ENCODE measurements at regions not wholly inside any gene's neighbourhood (a gene's known extent, or its start where the extent isn't known, plus 50 kb on each side); places are given as distances from the start of the nearest gene placed in this dataset.
A peak's percentile ranks its signal among the peaks of the same experiment; 100 is the strongest.

DNA sequence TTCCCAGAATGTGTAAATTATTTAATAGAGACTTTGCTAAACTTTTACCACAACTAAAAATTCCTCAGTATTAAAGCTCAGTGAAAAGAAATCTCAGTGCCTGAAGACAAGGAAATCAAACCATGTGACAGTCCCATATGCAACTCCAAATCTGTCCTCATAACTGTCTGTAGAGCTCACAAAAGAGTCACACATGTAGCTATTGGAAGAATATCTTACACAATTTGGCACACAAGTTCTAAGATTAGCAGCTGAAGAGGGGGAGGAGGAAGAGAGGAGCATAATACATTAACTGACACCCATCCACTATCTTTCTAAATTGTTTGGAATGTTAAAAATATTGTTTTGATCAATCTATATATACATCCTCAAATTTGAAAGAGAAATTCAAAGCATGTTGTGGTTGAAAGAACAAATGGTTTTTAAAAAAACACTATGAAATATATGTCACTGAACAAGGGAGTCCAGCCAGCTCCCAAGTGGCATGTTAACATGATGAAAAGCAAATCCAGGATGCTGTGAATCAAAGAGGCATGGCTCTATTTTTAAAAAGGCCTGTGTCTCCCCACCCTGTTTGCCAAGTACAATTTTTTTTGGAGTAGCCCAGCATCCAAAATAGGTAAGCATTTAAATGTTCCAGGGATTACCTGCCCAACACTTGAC is 126.3 kb upstream of the NANOGP8 start:
- H3K9me3 ChIP-seq, result no peaks in the 10 kb centered on the region
- TF ChIP-seq, protein P1, sequence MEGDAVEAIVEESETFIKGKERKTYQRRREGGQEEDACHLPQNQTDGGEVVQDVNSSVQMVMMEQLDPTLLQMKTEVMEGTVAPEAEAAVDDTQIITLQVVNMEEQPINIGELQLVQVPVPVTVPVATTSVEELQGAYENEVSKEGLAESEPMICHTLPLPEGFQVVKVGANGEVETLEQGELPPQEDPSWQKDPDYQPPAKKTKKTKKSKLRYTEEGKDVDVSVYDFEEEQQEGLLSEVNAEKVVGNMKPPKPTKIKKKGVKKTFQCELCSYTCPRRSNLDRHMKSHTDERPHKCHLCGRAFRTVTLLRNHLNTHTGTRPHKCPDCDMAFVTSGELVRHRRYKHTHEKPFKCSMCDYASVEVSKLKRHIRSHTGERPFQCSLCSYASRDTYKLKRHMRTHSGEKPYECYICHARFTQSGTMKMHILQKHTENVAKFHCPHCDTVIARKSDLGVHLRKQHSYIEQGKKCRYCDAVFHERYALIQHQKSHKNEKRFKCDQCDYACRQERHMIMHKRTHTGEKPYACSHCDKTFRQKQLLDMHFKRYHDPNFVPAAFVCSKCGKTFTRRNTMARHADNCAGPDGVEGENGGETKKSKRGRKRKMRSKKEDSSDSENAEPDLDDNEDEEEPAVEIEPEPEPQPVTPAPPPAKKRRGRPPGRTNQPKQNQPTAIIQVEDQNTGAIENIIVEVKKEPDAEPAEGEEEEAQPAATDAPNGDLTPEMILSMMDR (IDR thresholded peaks at IDR 0.05), result no peak
- no peak for TF ChIP-seq POLR2A (IDR thresholded peaks at IDR 0.05)
- no peaks in the 10 kb centered on the region for H3K27me3 ChIP-seq
- no peaks in the 10 kb centered on the region for H3K36me3 ChIP-seq
- H3K4me1 ChIP-seq, result no peaks in the 10 kb centered on the region
- H3K27ac ChIP-seq, result no peak overlapping the region
- no peak for DNase-seq
- H3K4me3 ChIP-seq, result no peak overlapping the region

DNA sequence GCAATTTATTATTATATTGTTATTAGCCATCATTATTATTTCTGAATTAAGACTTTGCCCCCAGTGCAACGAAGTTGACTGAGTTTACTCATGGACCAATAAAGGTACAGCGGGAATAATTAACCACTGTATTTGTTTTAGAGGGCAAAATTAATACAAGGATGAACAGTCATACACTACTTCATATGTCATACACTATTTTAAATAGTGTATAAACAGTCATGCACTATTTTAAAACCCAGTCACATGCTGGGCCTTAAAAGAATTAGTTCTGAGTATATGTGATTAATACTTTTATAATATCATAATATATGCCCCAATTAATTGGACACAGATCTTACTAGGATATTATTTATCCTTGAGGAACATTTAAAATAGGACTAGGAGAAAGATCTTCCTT is 125.3 kb upstream of the NANOGP8 start:
- Histone ChIP-seq H3K4me1 (no peaks in the 10 kb centered on the region), H3K9me3 (no peaks in the 10 kb centered on the region), H3K4me3 (no peak overlapping the region), H3K36me3 (no peaks in the 10 kb centered on the region), H3K27me3 (no peaks in the 10 kb centered on the region), H3K27ac (no peak overlapping the region)
- TF ChIP-seq, protein P1 (IDR thresholded peaks at IDR 0.05), result no peak
- TF ChIP-seq POLR2A (IDR thresholded peaks at IDR 0.05), result no peak
- no peak for DNase-seq

DNA sequence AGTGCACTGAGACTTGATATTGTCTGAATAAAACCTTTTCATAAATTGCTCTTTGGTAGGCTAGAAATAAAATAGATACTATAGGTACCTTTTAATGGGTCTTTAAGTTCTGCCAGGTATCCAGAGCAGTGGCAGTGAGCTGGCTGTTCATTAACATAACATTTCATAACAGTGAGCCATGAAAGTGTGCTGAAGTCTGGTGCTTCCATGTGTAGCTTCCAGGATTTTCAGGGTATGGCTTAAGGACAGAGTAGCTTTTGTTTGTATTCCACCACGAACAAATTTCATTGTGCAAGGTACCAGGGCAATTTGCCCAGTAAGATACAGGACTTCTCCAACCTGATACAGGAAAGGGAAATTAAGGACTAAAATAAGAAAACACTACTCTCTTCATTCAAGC is 124.7 kb upstream of the NANOGP8 start:
- TF ChIP-seq POLR2A (IDR thresholded peaks at IDR 0.05), result no peak
- TF ChIP-seq, protein P1 (IDR thresholded peaks at IDR 0.05), result no peak
- no peak for DNase-seq

DNA sequence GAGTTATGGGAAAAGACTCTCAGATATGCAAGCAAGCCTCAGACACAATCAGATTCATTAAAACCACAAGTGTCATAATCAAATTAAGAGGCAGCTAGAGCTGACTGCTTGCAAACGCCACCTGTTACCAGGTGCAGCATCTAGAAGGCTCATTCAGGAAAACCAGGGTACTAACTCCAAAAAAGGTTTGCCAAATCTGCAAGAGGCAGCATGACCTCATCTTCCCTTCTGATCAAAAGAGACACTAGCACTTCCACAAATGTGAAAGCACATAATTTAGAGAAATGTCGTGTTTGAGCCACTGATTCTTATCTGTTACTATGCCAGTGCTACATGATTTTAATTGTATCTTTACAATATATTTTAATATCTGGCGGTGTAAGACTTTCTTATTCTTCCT is 123.3 kb upstream of the NANOGP8 start:
- DNase-seq, result no peak
- Histone ChIP-seq H3K36me3 (no peaks in the 10 kb centered on the region), H3K9me3 (no peaks in the 10 kb centered on the region), H3K4me3 (no peak overlapping the region), H3K27ac (no peak overlapping the region), H3K4me1 (no peaks in the 10 kb centered on the region), H3K27me3 (no peaks in the 10 kb centered on the region)
- TF ChIP-seq, protein P1 (IDR thresholded peaks at IDR 0.05), result no peak
- no peak for TF ChIP-seq POLR2A (IDR thresholded peaks at IDR 0.05)

More for the DNA sequence above, 124.7 kb upstream of the NANOGP8 start:
- no peaks in the 10 kb centered on the region for H3K4me1 ChIP-seq
- H3K27ac ChIP-seq, result no peak overlapping the region
- H3K9me3 ChIP-seq, result no peaks in the 10 kb centered on the region
- H3K4me3 ChIP-seq, result no peak overlapping the region
- H3K27me3 ChIP-seq, result no peaks in the 10 kb centered on the region
- H3K36me3 ChIP-seq, result no peaks in the 10 kb centered on the region

DNA sequence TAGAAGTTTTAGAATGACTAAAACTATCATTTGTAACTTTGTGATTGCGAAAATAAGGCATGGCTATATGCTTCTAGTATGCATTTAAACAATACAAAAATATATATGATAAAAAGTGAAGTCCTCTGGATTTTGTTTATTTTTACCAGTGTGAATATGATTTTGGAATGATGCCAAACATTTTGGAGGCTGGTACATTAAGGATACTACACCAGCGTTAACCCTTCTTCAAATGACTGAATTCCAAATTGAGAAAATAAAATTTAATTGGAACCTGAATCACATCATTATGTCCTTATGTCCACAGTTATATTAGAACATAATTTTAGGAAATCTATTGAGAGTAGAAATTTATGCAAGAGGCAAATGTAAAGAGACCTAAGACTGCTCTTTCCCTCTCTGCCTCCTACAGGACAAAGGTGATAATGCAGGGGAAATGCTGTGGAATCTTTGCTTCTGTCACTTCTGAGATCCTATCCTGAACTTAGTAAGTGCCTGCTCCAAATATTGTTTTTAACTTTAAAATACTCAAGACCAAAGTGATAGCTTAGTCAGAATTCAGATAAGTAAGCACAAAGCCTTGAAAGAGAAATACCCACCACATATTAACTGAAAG is 121.1 kb upstream of the NANOGP8 start:
- DNase-seq, result no peak
- Histone ChIP-seq H3K4me3 (no peak overlapping the region), H3K9me3 (no peaks in the 10 kb centered on the region), H3K27ac (no peak overlapping the region), H3K4me1 (no peaks in the 10 kb centered on the region), H3K36me3 (no peaks in the 10 kb centered on the region), H3K27me3 (no peaks in the 10 kb centered on the region)
- TF ChIP-seq POLR2A (IDR thresholded peaks at IDR 0.05), result no peak
- TF ChIP-seq, protein P1 (IDR thresholded peaks at IDR 0.05), result peak in 4 of 6 experiments; percentile 14 to 35 (median 16)

Measured in Peyer's patch (tissue), 4 donors.